Upper lobe of left lung (tissue), 6 donors: ENCODE measurements at regions not wholly inside any gene's neighbourhood (a gene's known extent, or its start where the extent isn't known, plus 50 kb on each side); places are given as distances from the start of the nearest gene placed in this dataset.

Source experiments
- ATAC-seq, 2 donors: fragments of 200-7000 bp; cut with Tn5 transposase; one replicate each; pipeline ENCODE4 v1.9.1; 2022; ENCODE audit warnings: mild to moderate bottlenecking in 2 of 2, moderate library complexity in 2 of 2; ENCODE audit not compliant: low FRiP score in 2 of 2
- DNase-seq, 2 donors: peaks; one replicate each; pipeline ENCODE4 v3.0.0-alpha.2; 2019 to 2020
- H3K27ac ChIP-seq, 4 donors: fragments of 200-600 bp; sonication (generic); one replicate each; pipeline ENCODE4 v1.5.1; 2016 to 2019
- H3K27me3 ChIP-seq, 4 donors: fragments of 200-600 bp; sonication (generic); one replicate each; pipeline ENCODE4 v1.5.1; 2017 to 2019
- H3K36me3 ChIP-seq, 4 donors: fragments of 200-600 bp; sonication (generic); one replicate each; pipeline ENCODE4 v1.5.1; 2016 to 2019
- H3K4me1 ChIP-seq, 4 donors: fragments of 200-600 bp; sonication (generic); one replicate each; pipeline ENCODE4 v1.5.1; 2018 to 2019
- H3K4me3 ChIP-seq, 4 donors: fragments of 200-600 bp; sonication (generic); one replicate each; pipeline ENCODE4 v1.5.1; 2017 to 2019; ENCODE audit warnings: mild to moderate bottlenecking in 2 of 4, moderate library complexity in 1 of 4
- H3K9me3 ChIP-seq, 4 donors: fragments of 200-600 bp; sonication (generic); one replicate each; pipeline ENCODE4 v1.5.1; 2018 to 2019
- CTCF ChIP-seq, 6 experiments: fragments of 450-650 bp in 4 of 6; fragments of 200-600 bp in 2 of 6; sonication (generic) in 2 of 6; IDR thresholded peaks; one replicate each; pipeline ENCODE4 v1.5.1; 2016 to 2019; ENCODE audit warnings: antibody characterized with exemption in 6 of 6
- EP300 ChIP-seq, 4 donors: sonication (generic); formaldehyde crosslinking; IDR thresholded peaks; one replicate each; pipeline ENCODE4 v1.5.1; 2017; ENCODE audit warnings: antibody characterized with exemption in 4 of 4, control low read depth in 2 of 4
- POLR2A ChIP-seq, 4 donors: fragments of 450-650 bp; IDR thresholded peaks; one replicate each; pipeline ENCODE4 v1.5.1; 2016 to 2017; ENCODE audit warnings: antibody characterized with exemption in 4 of 4, mild to moderate bottlenecking in 2 of 4
- POLR2AphosphoS5 ChIP-seq, 2 donors: sonication (generic); formaldehyde crosslinking; IDR thresholded peaks; one replicate each; pipeline ENCODE4 v1.5.1; 2017; ENCODE audit warnings: antibody characterized with exemption in 2 of 2
- WGBS, 2 donors: methylation state at CpG; one replicate each; pipeline ENCODE4 v1.1.5; 2017 to 2018; 5-methylcytosine and 5-hydroxymethylcytosine counted together
- donor health status: DM: no; HTN: no; CAD: no; lungs with moderate emphysema.
- donor health status: DM: no; HTN: yes; CAD: no; lungs with severe emphysema.

- WGBS, 2 donors = 66 to 73% methylated on average over 3 of the region's 3 CpGs
- H3K4me1 ChIP-seq = no peaks in the 10 kb centered on the region
- ATAC-seq = no peak
Observed at GRCh38 chr20:54321352-54322087, 113.6 kb downstream of the PFDN4 start.

GRCh38 chr20:54323227-54323734 is 115.4 kb downstream of the PFDN4 start:
- Histone ChIP-seq H3K9me3 (no peaks in the 10 kb centered on the region), H3K27me3 (no peaks in the 10 kb centered on the region), H3K4me3 (no peak overlapping the region), H3K27ac (no peak overlapping the region), H3K4me1 (no peaks in the 10 kb centered on the region), H3K36me3 (no peaks in the 10 kb centered on the region)
- TF ChIP-seq POLR2A (IDR thresholded peaks at IDR 0.05) (no peak), POLR2AphosphoS5 (IDR thresholded peaks at IDR 0.05) (no peak), CTCF (IDR thresholded peaks at IDR 0.05) (no peak), EP300 (IDR thresholded peaks at IDR 0.05) (no peak)
- WGBS, 2 donors = 82 to 89% methylated on average over 2 of the region's 2 CpGs
- DNase-seq (no peak), ATAC-seq (no peak)

More at GRCh38 chr20:54321352-54322087, 113.6 kb downstream of the PFDN4 start:
- Histone ChIP-seq H3K36me3 (no peaks in the 10 kb centered on the region), H3K4me3 (no peak overlapping the region), H3K27me3 (no peaks in the 10 kb centered on the region), H3K9me3 (no peaks in the 10 kb centered on the region), H3K27ac (no peak overlapping the region)
- DNase-seq = no peak
- TF ChIP-seq EP300 (IDR thresholded peaks at IDR 0.05) (no peak), POLR2AphosphoS5 (IDR thresholded peaks at IDR 0.05) (no peak), CTCF (IDR thresholded peaks at IDR 0.05) (no peak), POLR2A (IDR thresholded peaks at IDR 0.05) (no peak)

GRCh38 chr20:54324041-54324440 is 116.2 kb downstream of the PFDN4 start:
- Histone ChIP-seq H3K27ac (no peak overlapping the region), H3K4me1 (no peaks in the 10 kb centered on the region), H3K36me3 (no peaks in the 10 kb centered on the region), H3K4me3 (no peak overlapping the region), H3K27me3 (no peaks in the 10 kb centered on the region), H3K9me3 (no peaks in the 10 kb centered on the region)
- TF ChIP-seq CTCF (IDR thresholded peaks at IDR 0.05) (no peak), POLR2AphosphoS5 (IDR thresholded peaks at IDR 0.05) (no peak), EP300 (IDR thresholded peaks at IDR 0.05) (no peak), POLR2A (IDR thresholded peaks at IDR 0.05) (no peak)
- no peak for DNase-seq
- WGBS, 2 donors = 68 to 73% methylated on average over 4 of the region's 4 CpGs
- no peak for ATAC-seq

- ATAC-seq = no peak
- DNase-seq = no peak
- Histone ChIP-seq H3K4me1 (no peaks in the 10 kb centered on the region), H3K9me3 (no peaks in the 10 kb centered on the region), H3K4me3 (no peak overlapping the region), H3K36me3 (no peaks in the 10 kb centered on the region), H3K27ac (no peak overlapping the region), H3K27me3 (no peaks in the 10 kb centered on the region)
- WGBS, 2 donors = 69 to 81% methylated on average over 3 of the region's 3 CpGs
- TF ChIP-seq EP300 (IDR thresholded peaks at IDR 0.05) (no peak), POLR2A (IDR thresholded peaks at IDR 0.05) (no peak), POLR2AphosphoS5 (IDR thresholded peaks at IDR 0.05) (no peak), CTCF (IDR thresholded peaks at IDR 0.05) (no peak)
Observed at GRCh38 chr20:54324652-54325285, 116.9 kb downstream of the PFDN4 start.
